ENCODE measurements at regions not wholly inside any gene's neighbourhood (a gene's known extent, or its start where the extent isn't known, plus 50 kb on each side); places are given as distances from the start of the nearest gene placed in this dataset.

DNA sequence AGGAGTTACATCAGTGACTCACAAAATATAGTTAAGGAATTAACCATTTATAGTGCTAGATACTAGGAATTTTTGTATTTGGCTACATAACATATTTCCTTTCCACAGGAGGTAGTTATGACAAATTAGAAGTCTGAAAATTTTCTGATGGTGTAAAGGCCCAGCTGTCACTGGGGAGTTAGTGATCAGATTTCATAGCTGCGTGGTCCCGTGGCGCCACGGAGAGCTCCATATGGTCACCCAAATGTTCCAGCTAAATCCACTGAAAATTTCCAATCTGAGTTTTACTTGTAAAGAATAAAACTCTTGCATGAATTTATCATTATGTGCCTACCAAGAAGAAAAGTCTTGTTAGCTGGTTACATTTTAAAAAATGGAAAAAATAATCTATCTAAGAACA, 368.9 kb upstream of the PLSCR5 start:
- TF ChIP-seq, protein P1, sequence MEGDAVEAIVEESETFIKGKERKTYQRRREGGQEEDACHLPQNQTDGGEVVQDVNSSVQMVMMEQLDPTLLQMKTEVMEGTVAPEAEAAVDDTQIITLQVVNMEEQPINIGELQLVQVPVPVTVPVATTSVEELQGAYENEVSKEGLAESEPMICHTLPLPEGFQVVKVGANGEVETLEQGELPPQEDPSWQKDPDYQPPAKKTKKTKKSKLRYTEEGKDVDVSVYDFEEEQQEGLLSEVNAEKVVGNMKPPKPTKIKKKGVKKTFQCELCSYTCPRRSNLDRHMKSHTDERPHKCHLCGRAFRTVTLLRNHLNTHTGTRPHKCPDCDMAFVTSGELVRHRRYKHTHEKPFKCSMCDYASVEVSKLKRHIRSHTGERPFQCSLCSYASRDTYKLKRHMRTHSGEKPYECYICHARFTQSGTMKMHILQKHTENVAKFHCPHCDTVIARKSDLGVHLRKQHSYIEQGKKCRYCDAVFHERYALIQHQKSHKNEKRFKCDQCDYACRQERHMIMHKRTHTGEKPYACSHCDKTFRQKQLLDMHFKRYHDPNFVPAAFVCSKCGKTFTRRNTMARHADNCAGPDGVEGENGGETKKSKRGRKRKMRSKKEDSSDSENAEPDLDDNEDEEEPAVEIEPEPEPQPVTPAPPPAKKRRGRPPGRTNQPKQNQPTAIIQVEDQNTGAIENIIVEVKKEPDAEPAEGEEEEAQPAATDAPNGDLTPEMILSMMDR (IDR thresholded peaks at IDR 0.05; ENCODE audit: low read depth, low read length, missing control alignments) = no peak
- in situ Hi-C loops (cut with HindIII; ENCODE audit: low sequenced_read_pairs) = no loop called here

DNA sequence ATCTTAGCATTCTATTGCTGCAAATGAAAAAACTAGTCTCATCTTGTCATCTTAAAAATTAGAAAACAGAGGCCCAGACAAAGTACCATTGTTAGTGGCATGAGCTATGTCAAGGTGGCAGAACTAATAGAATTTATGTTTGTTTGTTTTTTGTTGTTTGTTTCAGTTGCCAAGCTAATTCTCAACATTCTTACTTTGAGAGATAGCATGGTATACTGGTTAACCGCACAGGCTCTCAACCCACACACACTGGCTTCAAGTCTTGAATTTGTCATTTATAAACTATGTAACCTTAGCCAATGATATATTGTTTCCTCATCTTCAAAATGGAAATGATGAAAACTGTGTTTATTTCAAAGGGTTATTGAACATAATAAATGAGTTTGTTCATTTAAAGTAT, 367.6 kb upstream of the PLSCR5 start:
- TF ChIP-seq, protein P1 (IDR thresholded peaks at IDR 0.05; ENCODE audit: low read depth, low read length, missing control alignments) = no peak
- in situ Hi-C loops (cut with HindIII; ENCODE audit: low sequenced_read_pairs) = no loop called here
- no peak overlapping the region for H3K4me3 ChIP-seq (ENCODE audit: low read depth, low read length)
- DNase-seq (ENCODE audit: low read depth) = no peak

More for the DNA sequence above, 368.9 kb upstream of the PLSCR5 start:
- DNase-seq (ENCODE audit: low read depth) = no peak
- H3K4me3 ChIP-seq (ENCODE audit: low read depth, low read length) = no peak overlapping the region

DNA sequence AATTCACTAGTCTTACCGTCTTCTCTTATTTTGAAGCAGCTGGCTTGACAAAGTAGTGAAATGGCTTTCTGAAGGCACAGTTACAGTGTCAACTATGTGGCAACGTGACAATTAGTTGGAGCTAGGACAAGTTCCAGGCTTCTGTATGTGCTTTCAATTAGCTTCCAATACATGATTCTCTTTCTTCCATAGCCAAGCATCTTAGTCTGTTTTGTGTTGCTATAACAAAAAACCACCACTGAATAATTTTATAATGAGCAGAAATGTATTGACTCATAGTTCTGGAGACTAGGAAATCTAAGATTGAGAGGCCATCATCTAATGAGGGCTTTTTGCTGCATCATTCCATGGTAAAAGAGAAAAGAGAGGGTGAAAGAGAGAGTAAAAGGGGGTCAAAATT, 365.1 kb upstream of the PLSCR5 start:
- TF ChIP-seq, protein P1 (IDR thresholded peaks at IDR 0.05; ENCODE audit: low read depth, low read length, missing control alignments) = no peak
- no peak overlapping the region for H3K4me3 ChIP-seq (ENCODE audit: low read depth, low read length)
- in situ Hi-C loops (cut with HindIII; ENCODE audit: low sequenced_read_pairs) = no loop called here
- peak; percentile 11 for DNase-seq (ENCODE audit: low read depth)

DNA sequence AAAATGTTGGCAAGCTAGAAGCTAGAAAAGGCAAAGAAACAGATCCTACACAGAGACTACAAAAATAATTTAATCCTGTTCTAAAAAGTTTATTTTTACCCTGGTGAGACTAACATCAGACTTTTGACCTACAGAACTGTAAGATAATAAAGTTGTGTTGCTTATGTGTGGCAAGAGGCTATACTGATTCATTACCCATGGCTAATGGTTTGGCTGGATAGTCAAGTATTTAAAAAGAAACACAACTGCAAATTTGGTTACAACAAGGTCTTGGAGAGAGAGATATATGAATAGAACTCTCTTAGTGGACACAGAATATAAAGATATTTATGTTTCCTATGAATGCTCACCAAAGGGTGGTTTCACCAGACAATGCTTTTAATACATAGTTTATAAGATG, 364.2 kb upstream of the PLSCR5 start:
- in situ Hi-C loops (cut with HindIII; ENCODE audit: low sequenced_read_pairs) = no loop called here
- TF ChIP-seq, protein P1 (IDR thresholded peaks at IDR 0.05; ENCODE audit: low read depth, low read length, missing control alignments) = no peak
- DNase-seq (ENCODE audit: low read depth) = peak; percentile 11

DNA sequence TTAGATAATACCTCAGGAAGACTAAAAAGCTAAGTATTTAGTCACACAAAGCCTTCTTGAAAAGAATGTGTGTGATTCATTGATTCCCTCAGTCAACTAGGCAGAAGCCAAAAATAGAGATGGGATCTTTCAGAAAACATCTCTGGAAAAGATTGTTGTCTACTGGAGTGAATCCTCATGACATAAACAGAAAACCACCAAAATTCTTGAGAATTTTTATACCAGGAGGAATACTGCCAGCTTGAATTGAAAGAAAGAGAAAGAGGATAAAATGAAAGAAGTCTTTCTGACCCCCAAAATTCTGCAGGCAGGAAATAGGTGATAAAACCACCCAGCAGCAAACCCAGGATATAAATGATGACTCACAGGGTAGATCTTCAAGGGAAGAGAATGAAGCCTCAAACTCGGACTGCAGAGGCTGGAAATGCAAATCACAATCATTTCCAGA, 363.1 kb upstream of the PLSCR5 start:
- TF ChIP-seq, protein P1 (IDR thresholded peaks at IDR 0.05; ENCODE audit: low read depth, low read length, missing control alignments) = no peak
- H3K4me3 ChIP-seq (ENCODE audit: low read depth, low read length) = no peak overlapping the region
- peak; percentile 82 for DNase-seq (ENCODE audit: low read depth)
- in situ Hi-C loops (cut with HindIII; ENCODE audit: low sequenced_read_pairs) = no loop called here

More for the DNA sequence above, 364.2 kb upstream of the PLSCR5 start:
- no peak overlapping the region for H3K4me3 ChIP-seq (ENCODE audit: low read depth, low read length)

DNA sequence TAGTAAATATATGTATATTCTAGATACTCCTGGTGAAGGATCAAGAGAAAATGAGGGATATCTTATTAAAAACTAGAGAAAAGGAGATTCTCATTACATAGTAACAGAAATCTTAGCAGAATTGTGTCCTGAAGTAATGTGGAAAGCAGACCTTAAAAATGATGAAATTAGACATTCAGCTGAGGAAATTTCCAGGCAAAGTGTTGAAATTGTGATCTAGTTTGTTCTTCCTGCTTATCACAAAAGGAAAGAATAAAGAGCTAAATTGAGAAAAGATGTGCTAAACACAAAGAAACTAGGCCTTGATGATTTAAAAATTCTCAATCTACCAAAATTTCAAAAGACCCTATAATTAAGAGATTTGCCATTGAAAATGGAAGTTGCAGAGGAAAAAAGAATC, 362.6 kb upstream of the PLSCR5 start:
- TF ChIP-seq, protein P1 (IDR thresholded peaks at IDR 0.05; ENCODE audit: low read depth, low read length, missing control alignments) = no peak
- no peak overlapping the region for H3K4me3 ChIP-seq (ENCODE audit: low read depth, low read length)
- no peak for DNase-seq (ENCODE audit: low read depth)
- in situ Hi-C loops (cut with HindIII; ENCODE audit: low sequenced_read_pairs) = no loop called here

DNA sequence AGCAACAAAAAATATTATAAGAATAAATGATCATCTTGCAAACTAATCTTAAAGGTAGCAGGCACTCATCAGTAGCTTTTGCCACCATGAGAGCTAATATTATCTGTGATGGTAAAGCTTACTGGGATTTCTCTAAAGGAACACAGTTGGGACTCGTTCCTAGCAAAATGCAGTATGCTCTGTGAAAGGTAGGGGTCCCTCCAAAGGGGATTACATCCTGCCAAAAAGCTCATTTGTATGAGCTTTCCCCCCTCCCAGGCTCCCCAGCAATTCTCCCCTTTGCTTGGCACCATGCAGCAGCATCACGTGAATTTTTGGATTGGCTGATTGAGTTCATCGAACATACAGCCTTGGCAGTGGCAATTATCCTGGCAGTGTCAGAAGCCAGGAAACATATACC, 361.0 kb upstream of the PLSCR5 start:
- in situ Hi-C loops (cut with HindIII; ENCODE audit: low sequenced_read_pairs) = no loop called here
- no peak for DNase-seq (ENCODE audit: low read depth)
- no peak overlapping the region for H3K4me3 ChIP-seq (ENCODE audit: low read depth, low read length)
- TF ChIP-seq, protein P1 (IDR thresholded peaks at IDR 0.05; ENCODE audit: low read depth, low read length, missing control alignments) = no peak
